Caco-2 (cell line): ENCODE measurements at regions not wholly inside any gene's neighbourhood (a gene's known extent, or its start where the extent isn't known, plus 50 kb on each side); places are given as distances from the start of the nearest gene placed in this dataset.

Source experiments
- BruUV-seq: library from RNA; stranded (reverse); fragments of 400-500 nt; replicated peaks from 2 replicates; lab custom pipeline; 2021; lab: Mats Ljungman, UMichigan
- CTCF ChIA-PET: fragments of 300-600 bp; sonication (Branson Sonifier 250); formaldehyde crosslinking; loops from one replicate; lab custom pipeline; 2022; ENCODE audit warnings: antibody characterized with exemption; lab: Charles Lee
- POLR2A ChIA-PET: fragments of 300-600 bp; sonication (Branson Sonifier 250); formaldehyde crosslinking; loops from one replicate; lab custom pipeline; 2022; ENCODE audit warnings: antibody characterized with exemption; lab: Charles Lee
- DNase-seq, 2 experiments: peaks; one replicate each; pipeline versions ENCODE4 v3.0.0 to v3.0.0-alpha.2; 2020 to 2022
- H3K27me3 ChIP-seq: replicated peaks from 2 replicates; pipeline ENCODE4 v1.6.0; 2011; ENCODE audit warnings: low read length; ENCODE audit not compliant: control insufficient read depth, insufficient read depth
- H3K36me3 ChIP-seq: 2 replicates; pipeline ENCODE4 v1.5.1; 2011; ENCODE audit warnings: low read length; ENCODE audit not compliant: control insufficient read depth, insufficient read depth
- H3K4me1 ChIP-seq: fragments of 250-450 bp; sonication (Bioruptor Pico); 2 replicates; pipeline ENCODE4 v1.5.1; 2020; ENCODE audit warnings: mild to moderate bottlenecking
- H3K4me3 ChIP-seq: 2 replicates; pipeline ENCODE4 v1.5.1; 2011; ENCODE audit warnings: low read depth, mild to moderate bottlenecking, control low read depth, low read length
- H3K9me3 ChIP-seq: fragments of 250-450 bp; sonication (Bioruptor Pico); 2 replicates; pipeline ENCODE4 v1.5.1; 2020; ENCODE audit warnings: mild to moderate bottlenecking, moderate library complexity
- H3K27ac Mint-ChIP-seq: one replicate; pipeline ENCODE4 v1.8.0; 2022; ENCODE audit warnings: mixed read lengths; ENCODE audit not compliant: unreplicated experiment
- H3K27me3 Mint-ChIP-seq: one replicate; pipeline ENCODE4 v1.8.0; 2022; ENCODE audit warnings: mixed read lengths; ENCODE audit not compliant: insufficient read depth, unreplicated experiment
- H3K36me3 Mint-ChIP-seq: one replicate; pipeline ENCODE4 v1.8.0; 2022; ENCODE audit warnings: mild to moderate bottlenecking, mixed read lengths; ENCODE audit not compliant: insufficient read depth, unreplicated experiment
- H3K4me1 Mint-ChIP-seq: one replicate; pipeline ENCODE4 v1.8.0; 2022; ENCODE audit warnings: low read depth, mixed read lengths; ENCODE audit not compliant: unreplicated experiment
- H3K4me3 Mint-ChIP-seq: one replicate; pipeline ENCODE4 v1.8.0; 2022; ENCODE audit warnings: mild to moderate bottlenecking, moderate library complexity, mixed read lengths; ENCODE audit not compliant: unreplicated experiment
- H3K9me3 Mint-ChIP-seq: one replicate; pipeline ENCODE4 v1.8.0; 2022; ENCODE audit warnings: mixed read lengths; ENCODE audit not compliant: unreplicated experiment
- CTCF ChIP-seq, 2 experiments: fragments of 200-600 bp in 1 of 2; IDR thresholded peaks; 1 replicate in 1 of 2; 2 replicates in 1 of 2; pipeline versions ENCODE4 v1.5.1 to v1.8.0; 2011 to 2022; ENCODE audit warnings: antibody characterized with exemption in 1 of 2, control low read depth in 1 of 2, inconsistent platforms in 1 of 2, low read depth in 1 of 2, low read length in 1 of 2, mild to moderate bottlenecking in 1 of 2, moderate library complexity in 1 of 2; ENCODE audit not compliant: insufficient read depth in 1 of 2, severe bottlenecking in 1 of 2, unreplicated experiment in 1 of 2
- intact Hi-C: fragments of 100-400 bp; cut with micrococcal nuclease; formaldehyde crosslinking; loops from one replicate; pipeline ENCODE4 v1.10.0; 2022; ENCODE audit not compliant: unreplicated experiment

DNA sequence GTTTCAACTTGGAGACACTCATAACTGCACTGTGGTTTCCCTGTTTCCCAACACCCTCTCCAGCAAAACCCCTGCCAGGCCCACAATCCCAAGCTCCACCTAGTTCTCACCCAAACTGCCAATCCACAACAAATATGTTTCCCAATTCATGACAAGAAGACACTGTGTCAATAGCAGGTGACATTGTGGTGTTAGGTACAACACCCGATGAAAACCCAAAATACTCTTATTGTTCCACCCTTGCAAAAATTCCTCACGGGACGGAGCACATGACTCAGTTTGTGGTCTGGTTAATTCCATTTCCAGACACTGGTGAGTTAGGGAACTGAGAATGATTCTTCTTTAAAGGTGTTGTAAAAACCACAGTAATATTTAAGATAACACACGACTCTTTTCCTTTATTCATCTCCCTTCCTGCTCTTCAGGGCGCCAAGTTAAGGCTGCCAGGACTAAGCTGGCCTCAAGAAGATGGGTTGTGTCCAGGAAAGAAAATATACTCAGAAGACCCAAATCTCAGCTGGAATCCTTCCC, 735.5 kb downstream of the MED13L start:
- no peaks in the 10 kb centered on the region for H3K4me1 Mint-ChIP-seq
- CTCF ChIA-PET = no interaction called here
- no TSS peak for BruUV-seq
- H3K4me3 Mint-ChIP-seq = no peak overlapping the region
- no peaks in the 10 kb centered on the region for H3K27me3 Mint-ChIP-seq
- H3K27ac Mint-ChIP-seq = no peak overlapping the region
- H3K27me3 ChIP-seq = no peaks in the 10 kb centered on the region
- POLR2A ChIA-PET = no interaction called here
- H3K36me3 ChIP-seq = no peaks in the 10 kb centered on the region
- H3K4me3 ChIP-seq = no peak overlapping the region
- no peak for TF ChIP-seq CTCF (IDR thresholded peaks at IDR 0.05; ENCODE audit: insufficient read depth in 1 of 2, low read depth in 1 of 2, low read length in 1 of 2, severe bottlenecking in 1 of 2, unreplicated experiment in 1 of 2)
- no peaks in the 10 kb centered on the region for H3K36me3 Mint-ChIP-seq
- H3K9me3 Mint-ChIP-seq = no peaks in the 10 kb centered on the region
- no peak for DNase-seq
- H3K4me1 ChIP-seq = no peaks in the 10 kb centered on the region
- intact Hi-C loops = no loop called here
- H3K9me3 ChIP-seq = no peaks in the 10 kb centered on the region

- no peaks in the 10 kb centered on the region for H3K36me3 ChIP-seq
- no peaks in the 10 kb centered on the region for H3K9me3 Mint-ChIP-seq
- H3K36me3 Mint-ChIP-seq = no peaks in the 10 kb centered on the region
- H3K4me1 Mint-ChIP-seq = no peaks in the 10 kb centered on the region
- no peak overlapping the region for H3K4me3 Mint-ChIP-seq
- H3K27me3 Mint-ChIP-seq = no peaks in the 10 kb centered on the region
- DNase-seq = no peak
- no TSS peak for BruUV-seq
- no peak for TF ChIP-seq CTCF (IDR thresholded peaks at IDR 0.05; ENCODE audit: insufficient read depth in 1 of 2, low read depth in 1 of 2, low read length in 1 of 2, severe bottlenecking in 1 of 2, unreplicated experiment in 1 of 2)
- H3K4me1 ChIP-seq = no peaks in the 10 kb centered on the region
- H3K27me3 ChIP-seq = no peaks in the 10 kb centered on the region
- no peaks in the 10 kb centered on the region for H3K9me3 ChIP-seq
- H3K27ac Mint-ChIP-seq = no peak overlapping the region
- intact Hi-C loops = no loop called here
- CTCF ChIA-PET = no interaction called here
- POLR2A ChIA-PET = no interaction called here
- H3K4me3 ChIP-seq = no peak overlapping the region
These were observed 749.0 kb downstream of the MED13L start for GRCh38 chr12:115528466-115528865.

DNA sequence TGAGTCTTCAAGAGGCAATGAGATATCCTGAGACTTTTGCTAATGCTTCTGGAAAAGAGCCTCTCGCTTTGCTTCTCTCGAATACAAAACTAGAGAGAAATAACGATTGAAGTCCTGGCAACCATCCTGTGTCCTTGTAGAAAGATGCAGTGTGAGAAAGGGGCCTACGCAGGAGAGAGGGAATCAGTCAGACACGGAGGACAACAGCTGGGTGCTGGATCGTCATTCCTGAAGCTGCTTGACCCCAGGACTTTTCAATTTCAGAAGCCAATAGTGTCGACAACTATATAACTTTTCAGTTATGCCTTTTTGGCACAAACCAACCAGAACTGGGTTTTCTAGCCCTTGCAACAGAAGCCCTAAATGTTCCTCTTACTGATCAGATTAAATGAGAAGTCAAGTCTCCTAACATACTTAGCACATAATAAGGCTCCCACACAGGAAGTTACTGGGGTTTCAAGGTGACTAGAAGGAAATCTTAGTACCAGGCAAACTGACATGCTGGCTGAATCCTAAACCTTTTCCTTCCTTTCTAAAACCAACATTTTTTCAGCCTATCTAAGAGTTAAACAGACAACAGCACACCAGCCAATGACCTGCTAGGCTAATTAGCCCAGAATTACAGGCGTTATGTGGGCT, 755.6 kb downstream of the MED13L start:
- POLR2A ChIA-PET = no interaction called here
- CTCF ChIA-PET = no interaction called here
- H3K36me3 Mint-ChIP-seq = no peaks in the 10 kb centered on the region
- H3K4me1 Mint-ChIP-seq = no peaks in the 10 kb centered on the region
- H3K27ac Mint-ChIP-seq = no peak overlapping the region
- DNase-seq = no peak
- Histone ChIP-seq H3K4me3 (no peak overlapping the region), H3K4me1 (no peaks in the 10 kb centered on the region), H3K27me3 (no peaks in the 10 kb centered on the region), H3K9me3 (no peaks in the 10 kb centered on the region), H3K36me3 (no peaks in the 10 kb centered on the region)
- intact Hi-C loops = no loop called here
- peaks cover 10% of the 10 kb centered on the region for H3K9me3 Mint-ChIP-seq
- TF ChIP-seq CTCF (IDR thresholded peaks at IDR 0.05; ENCODE audit: insufficient read depth in 1 of 2, low read depth in 1 of 2, low read length in 1 of 2, severe bottlenecking in 1 of 2, unreplicated experiment in 1 of 2) = no peak
- H3K4me3 Mint-ChIP-seq = no peak overlapping the region
- BruUV-seq = no TSS peak
- H3K27me3 Mint-ChIP-seq = no peaks in the 10 kb centered on the region
